HepG2 (cell line): ENCODE measurements at regions not wholly inside any gene's neighbourhood (a gene's known extent, or its start where the extent isn't known, plus 50 kb on each side); places are given as distances from the start of the nearest gene placed in this dataset.

Experiments used
- CTCF ChIP-seq: sonication (generic); formaldehyde crosslinking; IDR thresholded peaks from 2 replicates; pipeline ENCODE4 v1.5.0; 2020; ENCODE audit warnings: mild to moderate bottlenecking, missing genetic modification reagents, moderate library complexity
- GMEB1 ChIP-seq: sonication (generic); formaldehyde crosslinking; IDR thresholded peaks from 2 replicates; pipeline ENCODE4 v1.5.1; 2020; ENCODE audit warnings: missing genetic modification reagents, mild to moderate bottlenecking, borderline replicate concordance
- HDAC6 ChIP-seq: fragments of 200-600 bp; sonication (generic); IDR thresholded peaks from 2 replicates; pipeline ENCODE4 v1.7.0; 2017; ENCODE audit warnings: mild to moderate bottlenecking, antibody characterized with exemption, low read length, low read depth
- HMGXB4 ChIP-seq, 2 experiments: sonication (generic) in 1 of 2; formaldehyde crosslinking in 1 of 2; IDR thresholded peaks; 2 replicates each; pipeline versions ENCODE4 v1.4.0 to v1.6.1; 2018 to 2020; ENCODE audit warnings: missing genetic modification reagents in 2 of 2, borderline replicate concordance in 1 of 2, low read depth in 1 of 2, mild to moderate bottlenecking in 1 of 2, missing biosample characterization in 1 of 2
- HOMEZ ChIP-seq: IDR thresholded peaks from 2 replicates; pipeline ENCODE4 v1.6.1; 2016; ENCODE audit warnings: low read depth
- ISX ChIP-seq: sonication (generic); formaldehyde crosslinking; conservative IDR thresholded peaks from 2 replicates; pipeline ENCODE4 v1.5.0; 2020; ENCODE audit warnings: missing genetic modification reagents
- NR2C2 ChIP-seq: sonication (generic); formaldehyde crosslinking; IDR thresholded peaks from 2 replicates; pipeline ENCODE4 v1.4.0; 2020; ENCODE audit warnings: missing genetic modification reagents, mild to moderate bottlenecking, moderate library complexity, borderline replicate concordance
- POLR2A ChIP-seq, 2 experiments: IDR thresholded peaks; 2 replicates each; pipeline ENCODE4 v1.6.1; 2011; ENCODE audit warnings: low read depth in 2 of 2, low read length in 2 of 2, mild to moderate bottlenecking in 1 of 2, moderate library complexity in 1 of 2; ENCODE audit not compliant: insufficient read depth in 1 of 2
- RAD21 ChIP-seq: fragments of 450-650 bp; formaldehyde crosslinking; IDR thresholded peaks from 2 replicates; pipeline ENCODE4 v1.5.0; 2020; ENCODE audit warnings: mild to moderate bottlenecking
- TCF7L2 ChIP-seq: IDR thresholded peaks from 2 replicates; pipeline ENCODE4 v1.6.1; 2011; ENCODE audit warnings: mild to moderate bottlenecking, low read depth, low read length, moderate library complexity
- TMF1 ChIP-seq: sonication (generic); formaldehyde crosslinking; IDR thresholded peaks from 2 replicates; pipeline ENCODE4 v1.8.1; 2022; ENCODE audit warnings: low read depth, missing genetic modification reagents
- ZNF644 ChIP-seq: IDR thresholded peaks from 2 replicates; pipeline ENCODE4 v1.6.1; 2016; ENCODE audit warnings: low read depth
- ZNF766 ChIP-seq: sonication (generic); formaldehyde crosslinking; IDR thresholded peaks from 2 replicates; pipeline ENCODE4 v1.5.0; 2020; ENCODE audit warnings: missing genetic modification reagents, borderline replicate concordance
- ZNF780A ChIP-seq: sonication (generic); formaldehyde crosslinking; IDR thresholded peaks from 2 replicates; pipeline ENCODE4 v1.8.0; 2022; ENCODE audit warnings: mild to moderate bottlenecking, missing genetic modification reagents, moderate library complexity

GRCh38 chr4:14008494-14008893 lies 381.0 kb upstream of the BOD1L1 start:
- no peak for TF ChIP-seq HOMEZ
- no peak for TF ChIP-seq ISX
- no peak for TF ChIP-seq CTCF
- TF ChIP-seq HMGXB4 (CRISPR knock-in tag; IDR thresholded peaks at IDR 0.05; ENCODE audit: borderline replicate concordance in 1 of 2, low read depth in 1 of 2): no peak
- no peak for TF ChIP-seq ZNF644 (CRISPR knock-in tag)
- TF ChIP-seq TMF1 (CRISPR knock-in tag): no peak
- TF ChIP-seq ZNF766 (CRISPR knock-in tag): no peak
- TF ChIP-seq NR2C2 (CRISPR knock-in tag): no peak
- no peak for TF ChIP-seq TCF7L2
- TF ChIP-seq GMEB1 (CRISPR knock-in tag): no peak
- TF ChIP-seq ZNF780A: no peak
- no peak for TF ChIP-seq POLR2A (IDR thresholded peaks at IDR 0.05; ENCODE audit: insufficient read depth in 1 of 2, low read depth in 2 of 2, low read length in 2 of 2)
- TF ChIP-seq HDAC6: no peak
- no peak for TF ChIP-seq RAD21 (CRISPR knock-in tag)
